Gastroesophageal sphincter (tissue), 4 donors: ENCODE measurements at regions not wholly inside any gene's neighbourhood (a gene's known extent, or its start where the extent isn't known, plus 50 kb on each side); places are given as distances from the start of the nearest gene placed in this dataset.

Experiments used
- ATAC-seq: fragments of 150-250 bp; one replicate; pipeline ENCODE4 v1.9.1; 2016; ENCODE audit warnings: mild to moderate bottlenecking, moderate library complexity
- H3K27ac ChIP-seq, 4 donors: fragments of 200-600 bp; sonication (generic) in 3 of 4; 1 replicate in 3 of 4; 2 replicates in 1 of 4; pipeline ENCODE4 v1.5.1; 2016 to 2019
- H3K27me3 ChIP-seq: fragments of 200-600 bp; sonication (generic); one replicate; pipeline ENCODE4 v1.5.1; 2019
- H3K36me3 ChIP-seq, 2 donors: fragments of 200-600 bp; sonication (generic); one replicate each; pipeline ENCODE4 v1.5.1; 2019; ENCODE audit warnings: control low read depth in 1 of 2
- H3K4me1 ChIP-seq, 3 donors: fragments of 200-600 bp; sonication (generic); 1 replicate in 2 of 3; 2 replicates in 1 of 3; pipeline ENCODE4 v1.5.1; 2016 to 2019; ENCODE audit warnings: control low read depth in 2 of 3
- H3K4me3 ChIP-seq, 2 donors: fragments of 200-600 bp; sonication (generic); one replicate each; pipeline ENCODE4 v1.5.1; 2019; ENCODE audit warnings: mild to moderate bottlenecking in 1 of 2, moderate library complexity in 1 of 2
- H3K9me3 ChIP-seq, 3 donors: fragments of 200-600 bp; sonication (generic); one replicate each; pipeline ENCODE4 v1.5.1; 2017 to 2019; ENCODE audit warnings: control low read depth in 2 of 3
- CTCF ChIP-seq, 4 experiments: fragments of 200-600 bp in 2 of 4; fragments of 450-650 bp in 2 of 4; sonication (generic) in 1 of 4; IDR thresholded peaks; one replicate each; pipeline ENCODE4 v1.5.1; 2017 to 2019; ENCODE audit warnings: antibody characterized with exemption in 4 of 4, mild to moderate bottlenecking in 2 of 4, moderate library complexity in 2 of 4
- EP300 ChIP-seq: sonication (generic); formaldehyde crosslinking; IDR thresholded peaks from one replicate; pipeline ENCODE4 v1.6.1; 2017; ENCODE audit warnings: antibody characterized with exemption, mild to moderate bottlenecking
- POLR2A ChIP-seq, 2 donors: fragments of 450-650 bp; IDR thresholded peaks; one replicate each; pipeline ENCODE4 v1.6.1; 2017; ENCODE audit warnings: antibody characterized with exemption in 2 of 2, mild to moderate bottlenecking in 2 of 2, moderate library complexity in 1 of 2
- POLR2AphosphoS5 ChIP-seq: sonication (generic); formaldehyde crosslinking; IDR thresholded peaks from one replicate; pipeline ENCODE4 v1.6.1; 2017; ENCODE audit warnings: antibody characterized with exemption
- WGBS, 2 donors: methylation state at CpG; one replicate each; pipeline ENCODE4 v1.1.5; 2018; ENCODE audit warnings: low coverage in 1 of 2; 5-methylcytosine and 5-hydroxymethylcytosine counted together

- Histone ChIP-seq H3K9me3 (no peaks in the 10 kb centered on the region), H3K27me3 (no peaks in the 10 kb centered on the region), H3K36me3 (no peaks in the 10 kb centered on the region), H3K4me1 (no peaks in the 10 kb centered on the region), H3K27ac (no peak overlapping the region), H3K4me3 (no peak overlapping the region)
- no peak for ATAC-seq
- WGBS, 2 donors: no CpG with 5 or more reads among the region's 1 CpG
- TF ChIP-seq POLR2A (IDR thresholded peaks at IDR 0.05) (no peak), POLR2AphosphoS5 (no peak), CTCF (IDR thresholded peaks at IDR 0.05) (no peak), EP300 (no peak)
Measured at GRCh38 chr21:16199539-16199938, 469.8 kb downstream of the USP25 start.

- 92 to 100% methylated on average over 1 of the region's 1 CpG for WGBS, 2 donors
- Histone ChIP-seq H3K4me3 (no peak overlapping the region), H3K4me1 (no peaks in the 10 kb centered on the region), H3K36me3 (no peaks in the 10 kb centered on the region), H3K27ac (no peak overlapping the region), H3K27me3 (no peaks in the 10 kb centered on the region), H3K9me3 (no peaks in the 10 kb centered on the region)
- ATAC-seq: no peak
- TF ChIP-seq POLR2A (IDR thresholded peaks at IDR 0.05): no peak
- no peak for TF ChIP-seq EP300
- TF ChIP-seq POLR2AphosphoS5: no peak
- no peak for TF ChIP-seq CTCF (IDR thresholded peaks at IDR 0.05)
Measured at GRCh38 chr21:16201718-16202117, 471.9 kb downstream of the USP25 start.

- ATAC-seq: no peak
- no peak for TF ChIP-seq CTCF (IDR thresholded peaks at IDR 0.05)
- no peak for TF ChIP-seq POLR2A (IDR thresholded peaks at IDR 0.05)
- TF ChIP-seq EP300: no peak
- no peak for TF ChIP-seq POLR2AphosphoS5
- H3K4me1 ChIP-seq: no peaks in the 10 kb centered on the region
- 61 to 79% methylated on average over 2 to 3 of the region's 3 CpGs for WGBS, 2 donors
- H3K27ac ChIP-seq: no peak overlapping the region
- H3K4me3 ChIP-seq: no peak overlapping the region
- H3K9me3 ChIP-seq: no peaks in the 10 kb centered on the region
- no peaks in the 10 kb centered on the region for H3K27me3 ChIP-seq
- no peaks in the 10 kb centered on the region for H3K36me3 ChIP-seq
Measured at GRCh38 chr21:16205527-16205926, 475.7 kb downstream of the USP25 start.

GRCh38 chr21:16211339-16212303, 481.8 kb downstream of the USP25 start:
- Histone ChIP-seq H3K27me3 (no peaks in the 10 kb centered on the region), H3K9me3 (no peaks in the 10 kb centered on the region), H3K4me3 (no peak overlapping the region), H3K36me3 (no peaks in the 10 kb centered on the region), H3K4me1 (peaks cover 0 to 20% (median 2%) of the 10 kb centered on the region in 3 donors), H3K27ac (peak overlapping the region in 3 of 4 donors; percentile 51 to 62 (median 52))
- ATAC-seq: peak; percentile 16
- 38 to 42% methylated on average over 3 to 6 of the region's 7 CpGs for WGBS, 2 donors
- TF ChIP-seq POLR2AphosphoS5: peak; percentile 18
- TF ChIP-seq EP300: no peak

GRCh38 chr21:16213518-16213917, 483.7 kb downstream of the USP25 start:
- Histone ChIP-seq H3K27me3 (no peaks in the 10 kb centered on the region), H3K27ac (peak overlapping the region in 1 of 4 donors; percentile 62), H3K4me3 (no peak overlapping the region), H3K36me3 (no peaks in the 10 kb centered on the region), H3K4me1 (peaks cover 0 to 22% (median 2%) of the 10 kb centered on the region in 3 donors), H3K9me3 (no peaks in the 10 kb centered on the region)
- no peak for ATAC-seq
- 86% methylated on average over 2 to 3 of the region's 3 CpGs for WGBS, 2 donors
- no peak for TF ChIP-seq POLR2AphosphoS5
- no peak for TF ChIP-seq POLR2A (IDR thresholded peaks at IDR 0.05)
- TF ChIP-seq CTCF (IDR thresholded peaks at IDR 0.05): no peak
